ENCODE measurements at regions not wholly inside any gene's neighbourhood (a gene's known extent, or its start where the extent isn't known, plus 50 kb on each side); places are given as distances from the start of the nearest gene placed in this dataset.

GRCh38 chr9:115715666-115716065, 437.9 kb upstream of the PAPPA start:
- TF ChIP-seq, protein P1, sequence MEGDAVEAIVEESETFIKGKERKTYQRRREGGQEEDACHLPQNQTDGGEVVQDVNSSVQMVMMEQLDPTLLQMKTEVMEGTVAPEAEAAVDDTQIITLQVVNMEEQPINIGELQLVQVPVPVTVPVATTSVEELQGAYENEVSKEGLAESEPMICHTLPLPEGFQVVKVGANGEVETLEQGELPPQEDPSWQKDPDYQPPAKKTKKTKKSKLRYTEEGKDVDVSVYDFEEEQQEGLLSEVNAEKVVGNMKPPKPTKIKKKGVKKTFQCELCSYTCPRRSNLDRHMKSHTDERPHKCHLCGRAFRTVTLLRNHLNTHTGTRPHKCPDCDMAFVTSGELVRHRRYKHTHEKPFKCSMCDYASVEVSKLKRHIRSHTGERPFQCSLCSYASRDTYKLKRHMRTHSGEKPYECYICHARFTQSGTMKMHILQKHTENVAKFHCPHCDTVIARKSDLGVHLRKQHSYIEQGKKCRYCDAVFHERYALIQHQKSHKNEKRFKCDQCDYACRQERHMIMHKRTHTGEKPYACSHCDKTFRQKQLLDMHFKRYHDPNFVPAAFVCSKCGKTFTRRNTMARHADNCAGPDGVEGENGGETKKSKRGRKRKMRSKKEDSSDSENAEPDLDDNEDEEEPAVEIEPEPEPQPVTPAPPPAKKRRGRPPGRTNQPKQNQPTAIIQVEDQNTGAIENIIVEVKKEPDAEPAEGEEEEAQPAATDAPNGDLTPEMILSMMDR (IDR thresholded peaks at IDR 0.05; ENCODE audit: insufficient read depth, low read length, poor library complexity, severe bottlenecking): no peak
- TF ChIP-seq EZH2phosphoT487 (conservative IDR thresholded peaks at IDR 0.05; ENCODE audit: low read length): no peak
